ENCODE measurements at regions not wholly inside any gene's neighbourhood (a gene's known extent, or its start where the extent isn't known, plus 50 kb on each side); places are given as distances from the start of the nearest gene placed in this dataset.

- Histone ChIP-seq H3K36me3 (no peaks in the 10 kb centered on the region), H3K9me3 (no peaks in the 10 kb centered on the region), H3K27me3 (no peaks in the 10 kb centered on the region), H3K4me1 (no peaks in the 10 kb centered on the region), H3K4me3 (no peak overlapping the region), H3K27ac (no peak overlapping the region)
- TF ChIP-seq POLR2AphosphoS5 (IDR thresholded peaks at IDR 0.05) (no peak), POLR2A (IDR thresholded peaks at IDR 0.05) (no peak), CTCF (IDR thresholded peaks at IDR 0.05) (no peak)
- intact Hi-C loops (cut with DNase I; ENCODE audit: low total_unique reads), result no loop called here
- no peak for DNase-seq (ENCODE audit: low spot score in 2 of 2)
Observed at GRCh38 chr7:137097111-137097510, 228.7 kb downstream of the CHRM2 start.

- Histone ChIP-seq H3K36me3 (no peaks in the 10 kb centered on the region), H3K9me3 (no peaks in the 10 kb centered on the region), H3K27me3 (no peaks in the 10 kb centered on the region), H3K4me3 (no peak overlapping the region), H3K27ac (no peak overlapping the region), H3K4me1 (no peaks in the 10 kb centered on the region)
- TF ChIP-seq POLR2A (IDR thresholded peaks at IDR 0.05) (no peak), CTCF (IDR thresholded peaks at IDR 0.05) (no peak), POLR2AphosphoS5 (IDR thresholded peaks at IDR 0.05) (no peak)
- DNase-seq (ENCODE audit: low spot score in 2 of 2), result no peak
- intact Hi-C loops (cut with DNase I; ENCODE audit: low total_unique reads), result no loop called here
Observed at GRCh38 chr7:137096607-137097006, 228.2 kb downstream of the CHRM2 start.

- no peaks in the 10 kb centered on the region for H3K27me3 ChIP-seq
Observed at GRCh38 chr7:137093198-137093597, 224.7 kb downstream of the CHRM2 start.

GRCh38 chr7:137091396-137091795 lies 222.9 kb downstream of the CHRM2 start:
- H3K4me1 ChIP-seq, result no peaks in the 10 kb centered on the region
- intact Hi-C loops (cut with DNase I; ENCODE audit: low total_unique reads), result no loop called here
- no peaks in the 10 kb centered on the region for H3K9me3 ChIP-seq
- H3K27ac ChIP-seq, result no peak overlapping the region
- no peaks in the 10 kb centered on the region for H3K27me3 ChIP-seq
- H3K36me3 ChIP-seq, result no peaks in the 10 kb centered on the region
- no peak for DNase-seq (ENCODE audit: low spot score in 2 of 2)
- no peak overlapping the region for H3K4me3 ChIP-seq
- no peak for TF ChIP-seq POLR2A (IDR thresholded peaks at IDR 0.05)
- no peak for TF ChIP-seq CTCF (IDR thresholded peaks at IDR 0.05)
- no peak for TF ChIP-seq POLR2AphosphoS5 (IDR thresholded peaks at IDR 0.05)

More at GRCh38 chr7:137093198-137093597, 224.7 kb downstream of the CHRM2 start:
- Histone ChIP-seq H3K36me3 (no peaks in the 10 kb centered on the region), H3K4me1 (no peaks in the 10 kb centered on the region), H3K27ac (no peak overlapping the region), H3K9me3 (no peaks in the 10 kb centered on the region), H3K4me3 (no peak overlapping the region)
- DNase-seq (ENCODE audit: low spot score in 2 of 2), result no peak
- TF ChIP-seq POLR2A (IDR thresholded peaks at IDR 0.05) (no peak), CTCF (IDR thresholded peaks at IDR 0.05) (no peak), POLR2AphosphoS5 (IDR thresholded peaks at IDR 0.05) (no peak)
- intact Hi-C loops (cut with DNase I; ENCODE audit: low total_unique reads), result no loop called here

GRCh38 chr7:137086896-137087295 lies 218.4 kb downstream of the CHRM2 start:
- no peak overlapping the region for H3K4me3 ChIP-seq
- no peaks in the 10 kb centered on the region for H3K9me3 ChIP-seq
- no peak for TF ChIP-seq CTCF (IDR thresholded peaks at IDR 0.05)
- TF ChIP-seq POLR2AphosphoS5 (IDR thresholded peaks at IDR 0.05), result no peak
- no peak for TF ChIP-seq POLR2A (IDR thresholded peaks at IDR 0.05)
- H3K4me1 ChIP-seq, result no peaks in the 10 kb centered on the region
- no peaks in the 10 kb centered on the region for H3K27me3 ChIP-seq
- H3K27ac ChIP-seq, result no peak overlapping the region
- DNase-seq (ENCODE audit: low spot score in 2 of 2), result no peak
- no peaks in the 10 kb centered on the region for H3K36me3 ChIP-seq
- intact Hi-C loops (cut with DNase I; ENCODE audit: low total_unique reads), result no loop called here

Data from breast epithelium (tissue), 4 donors.